CMK (cell line): ENCODE measurements at regions not wholly inside any gene's neighbourhood (a gene's known extent, or its start where the extent isn't known, plus 50 kb on each side); places are given as distances from the start of the nearest gene placed in this dataset.
"Not testable (repeated sequence)": the region's sequence is repeated elsewhere in the genome, so short reads cannot be mapped to it uniquely, and the experiment has no call there.

Experiments
- DNase-seq: peaks from one replicate; pipeline ENCODE4 v3.0.0-alpha.2; 2010; ENCODE audit warnings: low read depth

DNA sequence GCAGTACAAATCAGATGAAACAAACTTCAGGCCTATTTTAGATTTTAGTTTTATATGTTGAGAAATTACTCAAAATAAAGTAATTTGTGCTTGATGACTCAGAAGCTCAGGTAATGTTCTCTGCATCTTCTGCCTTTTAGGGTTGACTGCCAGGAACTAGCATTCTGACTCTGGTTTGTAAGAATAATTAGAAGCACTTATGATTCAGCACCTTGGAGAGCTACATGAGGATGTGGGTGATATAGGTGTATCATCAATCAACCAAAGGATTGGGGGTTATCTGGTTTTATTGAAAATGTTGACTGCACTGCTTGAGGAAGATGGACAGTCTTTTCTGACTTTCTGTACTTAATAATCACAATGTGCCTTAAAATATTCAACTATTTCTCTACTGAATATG is 118.7 kb upstream of the SGCD start:
- no peak for DNase-seq

DNA sequence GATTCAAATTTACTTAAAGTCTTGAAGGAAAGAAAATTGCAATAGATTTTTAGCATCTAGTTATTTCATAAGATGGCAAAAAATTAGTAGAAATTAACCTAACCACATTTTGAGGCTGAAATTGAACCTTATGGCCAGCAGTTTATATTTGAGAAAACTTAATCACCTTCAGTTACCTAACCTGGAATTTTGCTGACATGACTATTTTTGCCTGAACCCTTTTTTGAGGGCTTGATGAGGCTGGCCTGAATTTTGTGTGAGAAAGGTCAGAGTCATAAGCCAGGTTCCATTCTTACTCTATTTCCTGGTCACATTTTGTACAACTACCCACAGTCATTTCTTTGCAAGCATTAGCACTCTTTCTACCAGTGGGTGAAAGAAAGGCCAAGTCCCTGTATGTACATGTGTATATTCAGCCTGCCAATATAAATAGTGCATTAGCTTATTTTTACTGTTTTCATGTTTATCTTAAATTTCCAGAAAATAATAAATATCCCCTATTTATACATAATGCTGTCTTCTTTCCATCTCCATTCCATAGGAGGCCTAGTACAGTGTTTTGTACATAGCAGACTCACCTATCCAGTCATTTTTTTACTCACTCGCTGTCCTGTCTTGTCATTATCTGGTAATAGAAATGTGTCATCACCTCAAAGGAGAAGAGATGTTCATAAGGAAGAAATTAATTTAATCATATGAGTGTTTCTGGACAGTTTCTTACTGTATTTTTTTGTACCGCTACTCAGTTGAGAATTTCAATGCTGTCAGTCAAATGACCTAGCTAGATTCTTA is 108.4 kb upstream of the SGCD start:
- DNase-seq = no peak

DNA sequence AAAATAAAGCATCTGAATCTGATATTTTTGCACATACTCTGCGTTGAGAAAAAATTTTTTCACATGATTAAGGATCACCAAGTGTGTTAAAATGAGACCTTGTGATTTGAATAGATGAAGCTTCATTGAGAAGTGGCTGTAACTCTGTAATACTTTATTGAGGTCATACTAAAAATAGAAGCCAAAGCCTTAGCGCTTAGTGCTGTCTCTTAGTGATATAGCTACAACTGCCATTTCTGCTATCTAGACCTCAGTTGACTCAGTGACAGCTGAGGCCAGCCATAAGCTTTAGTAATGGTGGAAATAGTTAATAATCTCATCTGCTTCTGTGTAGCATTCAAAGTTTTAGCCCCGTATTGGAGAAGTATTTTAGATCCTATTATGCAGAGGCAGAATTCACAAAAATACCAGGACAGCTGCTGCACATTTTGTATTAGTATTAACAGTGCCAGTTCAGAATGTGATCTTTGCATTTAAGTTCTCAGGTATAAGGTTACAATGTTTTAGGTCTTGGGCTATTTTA is 107.4 kb upstream of the SGCD start:
- no peak for DNase-seq

DNA sequence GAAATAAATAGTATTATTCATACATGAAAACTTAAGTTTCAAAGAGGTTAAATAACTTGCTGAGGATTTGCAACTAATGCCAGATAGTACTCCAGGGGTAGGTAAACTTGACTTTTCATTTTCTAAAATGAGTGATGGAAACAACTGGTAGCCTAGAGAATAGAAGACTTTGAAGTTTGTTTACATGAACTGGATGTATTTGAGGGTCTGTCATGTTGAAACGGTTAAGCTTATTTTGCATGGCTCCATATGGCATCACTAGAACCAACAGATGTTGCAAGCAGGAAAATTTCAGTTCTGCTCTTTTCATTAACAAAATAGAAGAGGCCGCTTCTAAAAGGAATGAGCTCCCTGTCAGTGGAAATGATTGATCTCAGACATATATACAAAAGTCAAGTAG is 105.1 kb upstream of the SGCD start:
- no peak for DNase-seq

DNA sequence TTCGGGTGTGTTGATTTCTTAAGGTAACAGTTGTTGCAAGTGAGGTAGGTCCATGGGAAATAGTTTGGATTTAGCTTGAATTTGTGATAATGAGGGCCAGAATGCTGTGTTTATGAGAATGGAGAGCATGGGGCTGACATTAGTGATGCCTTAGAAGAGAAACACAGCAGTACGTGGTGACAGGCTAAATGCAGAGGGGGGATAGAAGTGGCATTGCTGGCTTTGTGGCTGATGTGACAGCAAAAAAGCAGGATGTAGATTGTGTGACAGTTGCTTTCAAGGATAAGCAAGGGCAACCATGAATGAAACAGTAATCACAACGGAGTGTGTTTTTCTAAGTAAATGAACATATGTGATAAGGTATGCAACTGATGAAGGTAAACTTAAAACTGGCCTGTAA is 103.4 kb upstream of the SGCD start:
- no peak for DNase-seq

DNA sequence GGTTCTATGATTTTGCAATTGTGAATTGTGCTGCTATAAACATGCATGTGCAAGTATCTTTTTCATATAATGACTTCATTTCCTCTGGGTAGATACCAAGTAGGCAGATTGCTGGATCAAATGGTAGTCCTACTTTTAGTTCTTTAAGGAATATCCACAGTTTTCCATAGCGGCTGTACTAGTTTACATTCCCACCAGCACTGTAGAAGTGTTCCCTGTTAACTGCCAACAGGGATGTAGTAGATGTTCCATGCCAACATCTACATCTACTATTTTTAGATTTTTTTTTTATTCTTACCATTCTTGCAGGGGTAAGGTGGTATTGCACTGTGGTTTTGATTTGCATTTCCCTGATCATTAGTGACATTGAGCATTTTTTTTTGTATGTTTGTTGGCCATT is 100.5 kb upstream of the SGCD start:
- not testable (repeated sequence) for DNase-seq

DNA sequence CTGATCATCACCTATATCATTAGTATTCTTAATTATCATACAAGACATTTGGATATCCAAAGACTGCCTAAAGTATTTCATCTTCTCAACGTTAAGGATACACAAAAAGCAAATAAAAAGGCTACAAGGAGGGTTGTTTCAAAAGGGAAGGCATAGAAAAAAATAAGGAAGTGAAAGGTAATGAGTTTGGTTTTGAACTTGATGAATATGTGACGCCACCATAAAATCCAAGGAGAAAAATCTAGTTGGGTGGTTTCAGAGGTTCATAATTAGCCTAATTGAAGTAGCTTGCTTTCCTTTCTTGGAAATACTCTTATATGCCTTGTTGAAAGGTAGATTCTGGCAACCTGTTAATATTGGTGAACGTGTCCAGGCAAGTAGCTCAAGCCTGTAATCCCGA is 96.1 kb upstream of the SGCD start:
- no peak for DNase-seq

DNA sequence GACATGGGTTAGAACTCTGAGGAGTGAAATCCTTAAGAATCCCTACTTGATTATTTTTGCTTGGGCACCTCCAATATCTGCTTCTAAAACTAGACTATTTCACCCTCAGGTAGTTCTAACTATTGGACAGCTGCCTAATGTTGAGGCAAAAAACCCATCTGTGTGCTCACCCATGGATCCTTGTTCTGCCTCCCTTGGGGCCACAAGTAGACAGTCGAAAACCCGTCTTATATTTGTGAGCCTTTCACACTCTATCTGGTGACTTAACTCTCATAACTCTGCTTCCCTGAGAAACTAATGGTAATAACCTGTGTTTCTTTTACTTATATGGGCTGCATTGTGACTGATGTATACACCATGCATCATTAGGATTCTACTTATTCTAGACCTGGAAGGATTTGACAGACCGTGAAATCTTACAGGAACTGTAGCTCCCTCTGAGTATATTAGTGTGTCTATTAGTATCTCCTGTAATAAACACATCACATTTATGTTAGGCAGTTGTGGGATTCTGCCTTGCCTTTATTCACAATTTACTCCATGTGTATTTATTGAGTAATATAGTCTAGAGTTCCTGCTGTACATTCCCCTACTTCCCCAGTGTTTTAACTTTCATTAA is 94.6 kb upstream of the SGCD start:
- DNase-seq = no peak

DNA sequence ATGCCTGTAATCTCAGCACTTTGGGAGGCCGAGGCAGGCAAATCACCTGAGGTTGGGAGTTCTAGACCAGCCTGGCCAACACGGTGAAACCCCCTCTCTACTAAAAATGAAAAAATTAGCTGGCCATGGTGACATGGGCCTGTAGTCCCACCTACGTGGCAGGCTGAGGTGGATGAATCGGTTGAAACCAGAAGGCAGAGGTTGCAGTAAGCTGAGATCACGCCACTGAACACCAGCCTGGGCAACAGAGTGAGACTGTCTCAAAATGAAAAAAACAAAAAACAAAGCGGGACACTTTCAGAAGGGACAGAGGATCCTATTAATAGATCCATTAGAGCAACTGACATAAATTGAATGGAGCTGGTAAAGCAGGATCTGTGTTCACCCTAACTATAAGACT is 89.6 kb upstream of the SGCD start:
- DNase-seq = no peak

DNA sequence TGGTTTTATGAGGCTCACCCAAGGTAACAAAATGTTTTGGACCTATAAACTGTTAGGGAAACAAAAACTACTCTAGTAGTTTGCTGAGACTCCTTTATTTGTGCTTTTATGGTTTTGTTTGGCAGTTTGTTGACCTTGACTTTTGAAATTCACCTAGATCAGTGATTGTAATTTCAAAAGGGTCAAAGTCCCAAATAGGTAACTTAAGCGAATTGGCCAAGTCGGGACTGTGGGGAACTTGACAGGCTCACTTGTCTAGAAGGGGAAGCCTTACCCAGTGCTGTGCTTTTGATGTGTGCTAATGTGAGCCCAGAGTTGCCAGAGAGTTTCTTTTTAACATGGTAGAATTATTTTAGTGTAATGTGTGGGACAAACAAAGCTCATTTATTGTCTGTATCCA is 87.2 kb upstream of the SGCD start:
- no peak for DNase-seq

DNA sequence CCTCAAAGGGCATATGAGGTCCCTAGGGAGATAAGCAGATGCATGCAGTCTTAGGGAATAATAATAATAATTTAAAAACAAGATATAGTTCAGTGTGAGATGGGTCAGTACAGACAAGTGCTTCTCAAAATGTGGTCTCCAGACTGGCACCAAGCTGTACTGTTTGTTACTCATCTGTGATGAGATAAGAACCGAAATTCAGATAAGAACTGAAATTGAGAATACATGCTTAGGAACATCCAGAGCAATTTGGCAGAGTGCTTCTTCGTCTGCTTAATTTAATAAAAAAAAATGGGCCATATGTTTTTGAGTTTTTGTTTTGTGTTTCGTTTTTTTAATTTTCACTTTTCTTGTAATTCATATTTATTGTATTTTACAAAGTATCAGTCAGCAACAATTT is 86.5 kb upstream of the SGCD start:
- no peak for DNase-seq

DNA sequence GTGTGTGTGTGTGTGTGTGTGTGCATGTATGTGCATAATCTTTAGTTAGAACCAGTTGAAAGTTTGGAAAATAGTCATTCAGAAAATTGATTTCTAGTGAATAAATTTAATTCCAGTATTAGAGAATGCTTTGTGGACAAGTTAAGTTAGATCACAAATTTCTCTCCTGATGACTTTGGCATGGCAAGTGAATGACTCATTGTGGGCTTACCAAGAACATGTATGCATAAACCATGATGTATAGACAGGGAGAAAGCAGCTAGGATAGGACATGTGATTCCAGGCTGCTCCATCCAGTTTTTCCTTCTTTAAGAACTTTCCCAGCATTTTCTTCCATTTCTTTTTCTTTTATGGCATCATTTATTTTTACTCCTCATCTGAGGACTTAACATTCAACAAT is 85.7 kb upstream of the SGCD start:
- no peak for DNase-seq

DNA sequence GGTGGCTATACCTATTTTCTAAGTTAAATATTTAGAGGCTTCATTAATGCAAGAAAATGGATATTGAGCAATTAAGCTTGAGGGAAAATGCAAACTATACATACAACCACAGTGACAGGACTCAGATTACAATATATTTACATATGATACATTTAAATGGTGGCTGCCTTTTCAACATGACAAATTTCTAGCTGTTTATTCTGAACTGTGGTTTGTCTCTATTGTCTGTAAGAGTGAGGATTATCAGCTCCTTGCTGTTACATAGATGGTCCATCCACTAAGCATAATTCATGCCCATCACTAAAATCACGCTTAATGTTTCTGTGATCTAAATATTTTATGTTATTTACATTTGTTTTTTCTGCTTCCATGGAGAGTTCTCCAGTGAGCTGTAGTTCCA is 81.1 kb upstream of the SGCD start:
- no peak for DNase-seq

DNA sequence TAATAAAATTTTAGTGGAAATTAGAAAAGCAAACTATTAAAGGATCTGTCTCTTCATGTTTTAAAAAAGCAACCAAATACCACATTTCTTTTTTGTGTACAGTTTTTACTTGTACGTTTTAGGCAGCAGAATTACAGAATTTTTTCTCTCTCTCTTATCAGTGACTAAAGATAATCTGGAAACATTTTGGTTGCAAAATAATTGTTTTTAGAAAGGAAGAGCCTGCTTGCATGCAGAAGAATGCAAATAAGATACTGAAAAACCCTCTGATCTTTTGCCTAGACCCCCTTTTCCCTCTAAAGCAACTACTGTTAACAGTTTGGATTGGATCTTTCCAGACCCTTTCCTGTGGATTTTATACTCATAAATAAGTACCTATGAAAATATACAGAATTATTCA is 75.9 kb upstream of the SGCD start:
- no peak for DNase-seq

DNA sequence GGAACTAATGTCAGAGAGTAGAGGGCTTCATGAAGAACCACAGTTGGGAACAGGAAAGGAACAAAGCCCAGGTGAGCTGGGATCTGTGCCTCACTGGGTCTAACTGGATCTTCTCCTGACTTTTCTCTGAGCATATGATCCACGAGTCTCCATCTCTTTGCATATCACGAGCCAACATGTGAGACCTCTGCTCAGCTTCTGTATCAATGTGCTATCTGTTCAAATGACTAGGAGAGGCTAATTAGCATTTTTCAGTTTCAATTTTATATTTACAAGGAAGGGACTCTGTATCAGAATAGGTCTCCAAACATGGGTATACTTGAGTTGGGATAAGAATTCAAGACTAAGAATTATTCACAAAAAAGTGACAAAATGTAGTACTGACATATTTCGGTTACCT is 73.8 kb upstream of the SGCD start:
- DNase-seq = no peak

DNA sequence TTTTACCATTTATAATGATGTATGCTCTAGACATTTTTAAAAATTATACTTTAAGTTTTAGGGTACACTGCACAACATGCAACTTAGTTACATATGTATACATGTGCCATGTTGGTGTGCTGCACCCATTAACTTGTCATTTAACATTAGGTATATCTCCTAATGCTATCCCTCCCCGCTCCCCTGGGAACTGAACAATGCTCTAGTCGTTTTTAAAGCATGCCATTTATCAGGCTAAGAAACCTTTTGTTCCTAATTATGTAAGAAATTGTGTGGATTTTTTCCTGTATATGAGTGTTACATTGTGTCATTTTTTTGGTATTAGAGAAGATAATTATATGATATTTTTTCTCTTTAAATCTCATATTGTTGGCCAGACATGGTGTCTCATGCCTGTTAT is 72.8 kb upstream of the SGCD start:
- no peak for DNase-seq

DNA sequence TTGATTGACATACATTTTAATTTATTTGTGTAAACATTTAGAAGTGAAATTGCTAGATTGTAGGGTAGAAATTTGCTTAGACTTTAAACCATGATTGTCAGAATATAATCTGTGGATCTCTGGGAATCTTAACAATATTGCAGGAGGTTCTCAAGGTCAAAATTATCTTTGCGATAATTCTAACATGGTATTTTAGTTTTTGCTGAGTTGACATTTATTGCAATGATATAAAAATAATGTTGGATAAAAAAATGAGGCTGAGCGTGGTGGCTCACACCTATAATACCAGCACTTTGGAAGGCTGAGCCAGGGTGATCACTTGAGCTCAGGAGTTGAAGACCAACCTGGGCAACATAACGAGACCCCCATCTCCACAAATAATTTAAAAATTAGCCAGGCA is 70.3 kb upstream of the SGCD start:
- no peak for DNase-seq

DNA sequence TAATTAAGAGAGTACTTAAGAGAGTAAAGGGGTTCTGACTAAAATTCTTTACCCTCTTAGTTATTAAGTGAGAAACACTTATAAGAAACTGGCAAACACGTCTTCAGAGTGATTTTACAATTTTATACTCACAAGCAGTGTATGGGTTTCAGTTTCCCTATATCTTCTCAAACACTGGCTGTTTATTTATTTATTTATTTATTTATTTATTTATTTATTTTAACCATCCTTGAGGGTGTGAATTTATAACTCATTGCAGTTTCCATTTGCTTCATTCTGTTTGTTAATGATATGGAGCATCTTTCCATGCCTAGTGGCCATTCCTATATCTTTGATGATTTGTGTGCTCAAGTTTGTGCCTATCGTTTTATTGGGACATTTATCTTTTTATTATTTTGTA is 68.0 kb upstream of the SGCD start:
- no peak for DNase-seq

DNA sequence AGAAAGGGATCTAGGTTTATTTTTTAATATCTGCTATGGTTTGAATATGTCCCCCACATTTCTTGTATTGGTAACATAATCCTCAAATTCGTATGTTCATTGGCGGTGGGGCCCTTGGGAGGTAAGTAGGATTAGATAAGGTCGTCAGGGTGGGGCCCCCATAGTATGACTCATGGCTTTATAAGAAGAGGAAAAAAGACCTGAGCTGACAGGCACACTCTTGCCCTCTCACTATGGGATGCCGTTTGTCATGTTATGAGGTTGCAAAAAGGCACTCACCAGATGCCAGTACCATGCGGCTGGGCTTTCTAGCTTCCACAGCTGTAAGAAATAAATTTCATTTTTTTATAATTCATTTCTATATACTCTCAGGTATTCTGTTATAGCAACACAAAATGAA is 67.3 kb upstream of the SGCD start:
- DNase-seq = no peak

DNA sequence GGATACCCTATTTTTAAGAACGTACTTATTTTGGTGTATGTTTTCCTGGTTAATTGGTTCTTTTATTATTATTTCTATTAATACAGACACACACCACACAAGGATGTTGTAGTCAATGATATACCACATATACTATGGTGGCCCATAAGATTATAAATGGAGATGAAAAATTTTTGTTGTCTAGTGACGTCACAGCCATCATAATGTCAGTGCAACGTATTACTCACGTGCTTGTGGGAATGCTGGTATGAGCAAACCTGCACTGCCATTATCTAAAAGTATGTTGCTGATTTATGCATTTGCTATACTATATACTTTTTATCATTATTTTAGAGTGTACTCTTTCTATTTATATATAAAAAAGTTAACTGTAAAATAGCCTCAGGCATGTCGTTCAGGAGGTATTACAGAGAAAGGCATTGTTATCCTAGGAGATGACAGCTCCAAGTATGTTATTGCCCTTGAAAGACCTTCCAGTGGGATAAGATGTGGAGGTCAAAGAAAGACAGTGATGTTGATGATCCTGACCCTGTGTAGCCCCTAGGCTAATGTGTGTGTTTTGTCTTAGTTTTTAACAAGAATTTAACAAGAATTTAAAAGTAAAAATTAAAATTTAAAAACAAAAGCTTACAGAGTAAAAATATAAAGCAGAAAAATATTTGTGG is 65.6 kb upstream of the SGCD start:
- DNase-seq = no peak

DNA sequence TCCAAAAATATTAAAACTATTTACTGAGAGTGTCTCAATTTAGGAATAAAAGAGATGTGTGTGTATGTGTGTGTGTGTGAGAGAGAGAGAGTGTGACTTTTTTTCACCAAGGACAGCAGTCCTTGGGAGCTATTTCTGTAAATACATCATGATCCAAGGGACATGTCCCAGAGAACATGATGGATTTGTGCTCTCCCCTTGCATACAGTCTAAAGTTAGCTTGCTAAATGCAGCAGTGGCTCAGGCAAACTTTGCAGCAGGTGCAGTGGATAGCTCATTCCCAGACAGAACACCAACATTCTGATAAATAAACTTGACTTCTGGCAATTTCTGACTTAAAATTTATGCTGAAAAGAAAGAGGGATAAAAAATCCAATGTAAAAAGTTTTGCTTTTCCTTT is 55.4 kb upstream of the SGCD start:
- no peak for DNase-seq

DNA sequence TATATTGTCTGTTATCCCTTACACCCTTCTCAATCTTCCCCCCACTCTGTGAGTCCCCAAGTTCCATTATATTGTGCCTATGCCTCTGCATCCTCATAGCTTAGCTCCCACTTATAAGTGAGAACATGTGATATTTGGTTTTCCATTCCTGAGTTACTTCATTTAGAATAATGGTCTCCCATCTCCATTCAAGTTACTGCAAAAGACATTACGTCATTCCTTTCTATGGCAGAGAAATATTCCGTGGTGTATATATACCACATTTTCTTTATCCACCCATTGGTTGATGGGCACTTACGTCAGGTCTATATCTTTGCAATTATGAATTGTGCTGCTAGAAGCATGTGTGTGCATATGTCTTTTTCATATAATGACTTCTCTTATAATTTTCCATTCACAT is 54.8 kb upstream of the SGCD start:
- DNase-seq = no peak

DNA sequence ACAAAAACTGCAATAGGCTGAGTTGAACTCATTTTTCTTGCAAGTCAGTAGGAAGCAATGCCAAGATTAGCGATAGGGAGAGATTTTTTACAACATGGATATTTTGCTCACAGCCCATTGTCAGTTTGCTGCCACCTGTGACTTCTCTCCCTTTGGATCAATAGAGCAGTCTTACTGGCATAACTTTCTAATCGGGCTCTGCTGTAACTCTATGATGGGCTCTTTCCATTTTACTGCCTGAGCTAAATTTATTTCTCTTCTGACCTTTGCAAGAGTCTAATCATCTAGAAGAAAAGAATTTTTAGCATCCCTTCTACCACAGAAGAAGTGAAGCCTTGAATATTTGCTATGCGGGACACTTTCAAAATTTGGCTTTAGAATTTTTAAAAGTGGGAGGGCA is 53.6 kb upstream of the SGCD start:
- DNase-seq = no peak
